AG10803 (cell line): ENCODE measurements at regions not wholly inside any gene's neighbourhood (a gene's known extent, or its start where the extent isn't known, plus 50 kb on each side); places are given as distances from the start of the nearest gene placed in this dataset.
"Not testable (repeated sequence)": the region's sequence is repeated elsewhere in the genome, so short reads cannot be mapped to it uniquely, and the experiment has no call there.

Experiments used
- DNase-seq: peaks from one replicate; pipeline ENCODE4 v3.0.0; 2010; ENCODE audit warnings: low read depth
- H3K4me3 ChIP-seq: 2 replicates; pipeline ENCODE4 v1.5.1; 2011; ENCODE audit warnings: mild to moderate bottlenecking, low read length, control low read depth
- CTCF ChIP-seq: conservative IDR thresholded peaks from 2 replicates; pipeline ENCODE4 v1.5.1; 2011; ENCODE audit warnings: mild to moderate bottlenecking, low read length, control low read depth, inconsistent platforms

DNA sequence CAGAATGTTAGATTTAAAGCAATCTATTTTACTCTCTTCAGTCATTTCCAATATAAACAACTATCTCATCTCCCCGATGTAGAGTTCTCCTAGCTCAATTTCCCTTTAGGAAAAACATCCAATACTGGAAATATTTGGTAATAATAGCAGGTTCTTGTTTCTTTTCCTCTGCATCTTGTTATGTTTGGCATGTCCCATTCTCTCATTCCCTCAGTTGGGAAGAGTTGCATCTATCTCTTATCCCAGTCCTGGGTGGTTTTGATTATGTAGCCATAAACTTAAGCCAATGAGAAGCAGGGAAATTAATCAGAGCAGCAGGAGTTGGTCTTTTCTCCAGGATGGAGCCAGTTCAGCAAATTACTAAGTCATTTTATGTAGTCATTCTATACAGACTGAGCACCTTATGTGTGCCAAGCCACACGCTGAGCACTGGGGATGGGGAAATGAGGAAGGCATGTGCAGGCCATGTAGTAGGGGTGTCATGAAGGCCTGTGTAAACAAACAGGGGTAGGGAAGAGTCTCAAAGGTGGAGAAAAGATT, 418.2 kb upstream of the NFIA start:
- H3K4me3 ChIP-seq: no peak overlapping the region
- no peak for TF ChIP-seq CTCF
- no peak for DNase-seq

DNA sequence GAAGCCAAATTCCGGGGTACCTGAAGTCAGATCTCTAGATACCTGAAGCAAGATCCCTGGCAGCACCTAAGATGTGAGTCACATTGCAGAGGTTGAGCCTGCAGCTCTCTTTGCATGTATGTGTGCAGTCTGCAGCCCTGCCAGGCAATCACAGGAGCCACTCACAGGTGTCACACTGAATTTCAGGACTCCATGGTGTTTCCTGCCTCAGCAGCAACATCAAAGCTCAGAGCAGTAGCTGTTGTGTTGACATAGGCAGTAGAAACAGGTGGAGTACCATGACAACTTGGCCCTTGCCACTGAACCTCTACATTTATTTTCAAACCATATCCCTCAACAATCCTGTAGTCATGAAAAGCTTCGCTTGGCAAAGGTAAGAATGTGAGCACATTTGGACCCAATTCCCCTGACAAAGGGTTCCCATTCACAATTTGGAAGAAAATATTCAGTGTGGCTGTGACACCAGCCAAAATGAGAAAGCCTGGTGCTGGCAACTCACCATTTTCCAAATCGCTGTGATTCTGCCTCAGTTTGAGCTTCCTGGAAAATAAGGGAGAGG, 419.8 kb upstream of the NFIA start:
- no peak overlapping the region for H3K4me3 ChIP-seq
- TF ChIP-seq CTCF: no peak
- DNase-seq: no peak

DNA sequence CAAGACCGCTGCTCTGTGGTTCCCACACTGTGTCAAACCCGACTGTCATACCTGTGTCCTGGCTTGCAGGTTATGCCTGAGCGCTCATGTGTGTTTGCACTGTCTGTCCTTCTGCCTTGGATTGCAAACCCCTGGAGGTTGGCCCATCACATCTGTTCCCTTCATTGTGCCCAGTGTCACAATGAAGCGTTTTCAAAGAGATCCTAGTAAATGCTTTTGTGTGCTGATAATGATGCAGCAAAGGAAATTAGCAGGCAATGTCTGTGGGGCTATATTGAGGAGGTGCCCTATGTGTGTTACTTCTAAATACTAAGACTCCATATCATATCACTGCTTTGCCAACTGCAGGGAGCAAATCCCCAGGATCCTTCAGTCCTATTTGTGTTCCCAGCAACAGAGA, 424.4 kb upstream of the NFIA start:
- TF ChIP-seq CTCF: no peak
- no peak for DNase-seq
- no peak overlapping the region for H3K4me3 ChIP-seq

DNA sequence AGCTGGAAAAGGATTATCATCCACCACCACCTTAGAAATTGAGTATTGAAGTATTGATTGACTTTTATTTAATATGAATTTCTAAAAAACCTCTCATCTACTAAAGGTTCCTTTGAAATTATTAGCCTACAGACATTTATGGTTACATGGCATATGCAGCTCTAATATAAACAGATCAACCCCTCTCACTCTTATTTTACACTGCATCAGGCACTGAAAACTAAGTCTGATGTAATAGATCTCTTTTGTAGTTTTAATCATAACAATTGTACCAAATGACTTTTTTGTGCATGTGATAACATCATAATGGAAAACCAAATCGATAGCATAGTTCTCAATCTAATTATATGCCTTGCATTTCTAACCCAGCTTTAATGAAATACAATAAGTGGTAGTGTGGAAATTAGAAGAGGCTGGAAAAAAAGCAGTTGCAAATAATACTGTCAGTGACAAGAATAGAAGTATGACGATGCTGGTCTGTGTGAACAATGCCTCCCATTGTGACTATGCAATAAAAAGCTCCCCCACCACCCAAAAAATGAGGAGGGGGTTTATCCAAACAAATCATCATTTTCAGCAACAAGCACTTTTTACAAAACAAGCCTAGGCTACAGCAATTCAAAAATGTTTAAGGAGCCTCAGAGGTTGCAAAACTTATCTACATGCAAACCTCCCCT, 426.5 kb upstream of the NFIA start:
- no peak for TF ChIP-seq CTCF
- DNase-seq: no peak
- no peak overlapping the region for H3K4me3 ChIP-seq

DNA sequence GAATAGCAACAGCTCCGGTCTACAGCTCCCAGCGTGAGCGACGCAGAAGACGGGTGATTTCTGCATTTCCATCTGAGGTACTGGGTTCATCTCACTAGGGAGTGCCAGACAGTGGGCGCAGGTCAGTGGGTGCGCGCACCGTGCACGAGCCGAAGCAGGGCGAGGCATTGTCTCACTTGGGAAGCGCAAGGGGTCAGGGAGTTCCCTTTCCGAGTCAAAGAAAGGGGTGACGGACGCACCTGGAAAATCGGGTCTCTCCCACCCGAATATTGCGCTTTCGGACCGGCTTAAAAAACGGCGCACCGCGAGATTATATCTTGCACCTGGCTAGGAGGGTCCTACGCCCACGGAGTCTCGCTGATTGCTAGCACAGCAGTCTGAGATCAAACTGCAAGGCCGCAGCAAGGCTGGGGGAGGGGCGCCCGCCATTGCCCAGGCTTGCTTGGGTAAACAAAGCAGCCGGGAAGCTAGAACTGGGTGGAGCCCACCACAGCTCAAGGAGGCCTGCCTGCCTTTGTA, 442.3 kb upstream of the NFIA start:
- not testable (repeated sequence) for H3K4me3 ChIP-seq, DNase-seq

DNA sequence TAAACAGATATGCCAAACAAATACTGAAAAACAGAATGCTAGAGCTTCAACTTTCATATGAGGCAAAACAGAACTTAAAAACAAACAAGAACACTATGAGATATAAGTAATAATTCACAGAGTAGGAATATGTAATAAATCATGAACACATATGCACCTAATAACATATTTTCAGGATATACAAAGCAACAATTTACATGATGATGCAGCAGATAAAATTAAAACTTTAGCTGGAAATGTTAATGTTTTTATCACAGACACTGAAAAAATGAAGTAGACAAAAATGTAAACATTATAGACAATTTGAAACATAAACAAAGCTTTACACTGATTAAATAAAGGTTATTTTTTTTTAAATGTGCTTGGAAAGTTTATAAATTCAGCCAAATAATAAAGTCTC, 443.1 kb upstream of the NFIA start:
- TF ChIP-seq CTCF: no peak
- H3K4me3 ChIP-seq: no peak overlapping the region
- no peak for DNase-seq

GRCh38 chr1:60637651-60638050, 444.7 kb upstream of the NFIA start:
- no peak for TF ChIP-seq CTCF
- no peak overlapping the region for H3K4me3 ChIP-seq
- no peak for DNase-seq
